BE2C (cell line): ENCODE measurements at regions not wholly inside any gene's neighbourhood (a gene's known extent, or its start where the extent isn't known, plus 50 kb on each side); places are given as distances from the start of the nearest gene placed in this dataset.

Experiments used
- DNase-seq: peaks from one replicate; pipeline ENCODE4 v3.0.0-alpha.2; 2020
- H3K27me3 ChIP-seq: fragments of 250-450 bp; sonication (Bioruptor Pico); 2 replicates; pipeline ENCODE4 v1.5.1; 2020; ENCODE audit warnings: mild to moderate bottlenecking
- H3K36me3 ChIP-seq: fragments of 250-450 bp; sonication (Bioruptor Pico); 2 replicates; pipeline ENCODE4 v1.5.1; 2020; ENCODE audit warnings: mild to moderate bottlenecking
- H3K4me1 ChIP-seq: fragments of 250-450 bp; sonication (Bioruptor Pico); 2 replicates; pipeline ENCODE4 v1.5.1; 2020
- H3K4me3 ChIP-seq: 2 replicates; pipeline ENCODE4 v1.5.1; 2011; ENCODE audit warnings: low read depth, low read length
- H3K9me3 ChIP-seq: fragments of 250-450 bp; sonication (Bioruptor Pico); 2 replicates; pipeline ENCODE4 v1.5.1; 2020
- TF ChIP-seq, protein P1 (sequence below): IDR thresholded peaks from 2 replicates; pipeline ENCODE4 v1.5.1; 2012; ENCODE audit warnings: mild to moderate bottlenecking, low read depth, low read length

DNA sequence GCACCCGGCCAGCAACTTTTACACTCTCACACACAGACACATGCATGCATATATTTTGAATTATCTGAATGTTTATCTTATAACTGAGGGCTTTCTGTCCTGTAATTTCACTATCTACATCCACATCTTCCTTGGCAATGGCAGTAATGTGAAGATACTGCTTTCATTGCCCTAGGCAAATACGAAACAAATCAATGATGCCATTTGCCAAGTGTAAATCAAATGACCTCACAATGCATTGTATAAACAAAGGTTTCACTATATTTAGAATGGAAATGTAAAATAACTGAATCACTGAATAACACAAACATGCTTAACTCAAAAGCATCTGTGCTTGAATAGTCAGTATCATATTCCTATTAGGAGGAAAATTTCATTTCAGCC lies 455.6 kb downstream of the TBL1XR1 start:
- Histone ChIP-seq H3K27me3 (no peaks in the 10 kb centered on the region), H3K36me3 (no peaks in the 10 kb centered on the region), H3K4me1 (no peaks in the 10 kb centered on the region; the same call in 1 of the 2 replicates), H3K4me3 (no peak overlapping the region), H3K9me3 (no peaks in the 10 kb centered on the region)
- DNase-seq: no peak
- TF ChIP-seq, protein P1, sequence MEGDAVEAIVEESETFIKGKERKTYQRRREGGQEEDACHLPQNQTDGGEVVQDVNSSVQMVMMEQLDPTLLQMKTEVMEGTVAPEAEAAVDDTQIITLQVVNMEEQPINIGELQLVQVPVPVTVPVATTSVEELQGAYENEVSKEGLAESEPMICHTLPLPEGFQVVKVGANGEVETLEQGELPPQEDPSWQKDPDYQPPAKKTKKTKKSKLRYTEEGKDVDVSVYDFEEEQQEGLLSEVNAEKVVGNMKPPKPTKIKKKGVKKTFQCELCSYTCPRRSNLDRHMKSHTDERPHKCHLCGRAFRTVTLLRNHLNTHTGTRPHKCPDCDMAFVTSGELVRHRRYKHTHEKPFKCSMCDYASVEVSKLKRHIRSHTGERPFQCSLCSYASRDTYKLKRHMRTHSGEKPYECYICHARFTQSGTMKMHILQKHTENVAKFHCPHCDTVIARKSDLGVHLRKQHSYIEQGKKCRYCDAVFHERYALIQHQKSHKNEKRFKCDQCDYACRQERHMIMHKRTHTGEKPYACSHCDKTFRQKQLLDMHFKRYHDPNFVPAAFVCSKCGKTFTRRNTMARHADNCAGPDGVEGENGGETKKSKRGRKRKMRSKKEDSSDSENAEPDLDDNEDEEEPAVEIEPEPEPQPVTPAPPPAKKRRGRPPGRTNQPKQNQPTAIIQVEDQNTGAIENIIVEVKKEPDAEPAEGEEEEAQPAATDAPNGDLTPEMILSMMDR: no peak

DNA sequence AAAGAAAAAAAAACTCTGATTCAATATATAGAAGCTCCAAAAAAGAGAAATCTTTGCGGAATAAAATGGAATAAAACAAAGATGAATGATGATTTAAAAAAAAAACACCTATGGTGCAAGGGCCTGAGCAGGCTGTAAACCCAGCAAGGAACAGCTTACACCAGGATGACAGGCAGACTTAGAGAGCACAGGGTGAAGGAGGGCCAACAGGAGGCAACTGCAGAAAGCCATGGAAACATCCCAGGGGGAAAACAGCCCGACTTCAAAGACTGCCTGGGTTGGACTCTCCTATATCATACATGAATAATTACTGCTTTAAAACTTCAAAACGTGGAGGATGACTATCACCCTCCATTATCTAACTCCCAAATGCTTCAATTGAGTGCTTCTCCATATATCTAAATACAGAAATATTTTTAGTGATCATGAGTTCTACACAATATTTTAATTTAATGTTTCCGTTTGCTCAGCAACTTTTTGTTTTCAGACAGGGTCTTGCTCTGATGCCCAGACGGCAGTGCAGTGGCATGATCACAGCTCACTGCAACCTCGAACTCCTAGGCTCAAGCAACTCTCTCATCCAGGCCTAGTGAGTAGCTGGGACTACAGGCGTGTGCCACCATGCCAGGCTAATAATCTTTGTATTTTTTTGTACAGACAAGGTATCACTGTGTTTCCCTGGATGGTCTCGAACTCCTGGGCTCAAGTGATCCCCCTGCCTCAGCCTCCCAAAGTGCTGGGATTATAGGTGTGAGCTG lies 456.2 kb downstream of the TBL1XR1 start:
- no peak for DNase-seq
- TF ChIP-seq, protein P1: no peak
- Histone ChIP-seq H3K4me1 (no peaks in the 10 kb centered on the region; the same call in 1 of the 2 replicates), H3K36me3 (no peaks in the 10 kb centered on the region), H3K27me3 (no peaks in the 10 kb centered on the region), H3K4me3 (no peak overlapping the region), H3K9me3 (no peaks in the 10 kb centered on the region)

DNA sequence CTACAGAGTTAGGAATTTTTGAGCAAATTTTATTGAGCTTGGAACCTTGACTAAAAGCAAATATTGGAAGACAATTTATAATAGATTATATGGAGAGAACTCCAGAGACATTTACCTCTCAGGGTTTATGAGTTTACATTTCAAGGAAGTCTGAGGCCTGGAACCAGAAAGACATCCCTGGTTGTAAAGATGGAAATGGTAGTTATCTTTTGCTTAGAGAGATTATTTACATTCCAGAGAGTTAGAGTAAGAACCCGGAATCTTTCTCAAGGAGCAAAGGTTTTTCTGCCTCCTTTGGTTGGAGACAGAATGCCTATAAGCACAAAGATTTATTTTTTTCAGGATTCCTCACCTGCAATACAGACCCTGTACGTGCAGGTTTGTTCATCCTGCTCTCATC lies 458.1 kb downstream of the TBL1XR1 start:
- Histone ChIP-seq H3K9me3 (no peaks in the 10 kb centered on the region), H3K36me3 (no peaks in the 10 kb centered on the region), H3K4me3 (no peak overlapping the region), H3K27me3 (no peaks in the 10 kb centered on the region), H3K4me1 (no peaks in the 10 kb centered on the region; the same call in 1 of the 2 replicates)
- TF ChIP-seq, protein P1: no peak
- DNase-seq: no peak

DNA sequence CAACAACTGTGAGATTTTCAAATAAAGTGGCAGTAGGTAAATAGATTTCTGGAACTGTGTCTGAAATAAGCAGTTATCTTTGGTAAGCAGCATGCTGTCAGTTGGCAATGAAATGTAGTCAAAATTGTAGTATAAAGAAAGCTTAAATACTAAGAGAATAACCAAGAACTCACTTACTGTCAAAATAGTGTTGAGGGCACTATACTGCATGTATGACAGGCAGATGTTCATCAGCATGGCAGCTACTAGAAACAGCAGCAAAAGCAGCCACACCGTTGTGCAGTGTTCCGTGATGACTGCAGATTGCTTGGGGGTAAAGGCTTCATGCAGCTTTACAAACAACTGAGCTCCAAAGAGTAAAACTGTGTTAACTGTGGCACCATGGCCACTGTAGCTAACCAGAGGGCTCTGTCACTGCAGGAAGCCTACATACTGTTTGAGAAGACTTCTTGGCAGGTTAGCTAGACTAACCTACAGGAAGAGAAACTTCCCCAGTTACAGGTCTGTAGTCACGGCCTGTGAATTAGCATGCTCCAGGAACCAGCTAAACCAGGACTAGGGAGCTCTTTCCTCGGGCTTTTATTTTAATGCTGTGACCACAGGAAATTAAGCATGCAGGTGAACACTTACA lies 459.7 kb downstream of the TBL1XR1 start:
- no peak for DNase-seq
- no peaks in the 10 kb centered on the region for H3K9me3 ChIP-seq
- TF ChIP-seq, protein P1: no peak
- no peaks in the 10 kb centered on the region; the same call in 1 of the 2 replicates for H3K4me1 ChIP-seq
- no peak overlapping the region for H3K4me3 ChIP-seq
- no peaks in the 10 kb centered on the region for H3K27me3 ChIP-seq
- no peaks in the 10 kb centered on the region for H3K36me3 ChIP-seq

DNA sequence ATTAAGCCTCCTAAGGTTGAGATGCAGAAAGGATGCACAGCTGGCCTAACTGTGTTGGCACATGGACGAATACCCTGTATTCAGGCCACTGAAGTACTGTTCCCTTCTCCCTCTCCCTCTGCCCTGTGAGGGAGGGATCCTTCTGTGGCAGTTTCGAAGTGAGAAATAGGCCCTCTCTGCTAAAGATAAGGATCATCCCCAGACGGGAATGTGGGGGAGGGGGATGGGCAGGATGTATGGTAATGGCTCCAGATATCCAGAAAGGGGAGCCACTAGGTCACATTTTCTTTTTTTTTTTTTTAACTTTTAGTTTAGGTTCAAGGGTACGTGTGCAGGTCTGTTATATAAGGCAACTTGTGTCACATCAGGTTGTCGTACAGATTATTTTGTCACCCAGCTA lies 463.1 kb downstream of the TBL1XR1 start:
- no peaks in the 10 kb centered on the region for H3K27me3 ChIP-seq
- no peaks in the 10 kb centered on the region for H3K36me3 ChIP-seq
- H3K4me3 ChIP-seq: no peak overlapping the region
- DNase-seq: peak; percentile 10
- no peaks in the 10 kb centered on the region for H3K9me3 ChIP-seq
- H3K4me1 ChIP-seq: no peaks in the 10 kb centered on the region
- TF ChIP-seq, protein P1: no peak

DNA sequence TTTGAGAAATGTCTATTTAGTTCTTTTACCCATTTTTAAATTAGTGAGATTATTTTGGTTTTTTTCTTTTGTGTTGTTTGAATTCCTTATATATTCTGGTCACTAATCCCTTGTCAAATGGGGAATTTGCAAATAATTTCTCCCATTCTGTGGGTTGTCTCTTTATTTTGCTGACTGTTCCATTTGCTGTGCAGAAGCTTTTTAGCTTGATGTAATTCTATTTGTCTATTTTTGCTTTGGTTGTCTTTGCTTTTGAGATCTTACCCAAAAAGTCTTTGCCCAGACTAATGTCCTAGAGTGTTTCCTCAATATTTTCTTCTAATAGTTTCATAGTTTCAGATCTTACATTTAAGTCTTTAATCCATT lies 472.9 kb downstream of the TBL1XR1 start:
- no peak for DNase-seq
- Histone ChIP-seq H3K9me3 (no peaks in the 10 kb centered on the region), H3K4me3 (no peak overlapping the region), H3K27me3 (no peaks in the 10 kb centered on the region), H3K36me3 (no peaks in the 10 kb centered on the region), H3K4me1 (no peaks in the 10 kb centered on the region)
- TF ChIP-seq, protein P1: no peak
